Effector CD4-positive, alpha-beta T cell (primary cell): ENCODE measurements at regions not wholly inside any gene's neighbourhood (a gene's known extent, or its start where the extent isn't known, plus 50 kb on each side); places are given as distances from the start of the nearest gene placed in this dataset.

Experiments used
- DNase-seq: peaks from one replicate; pipeline ENCODE4 v3.0.0-alpha.2; 2020

GRCh38 chr11:127106938-127107337 is 106.4 kb upstream of the KIRREL3 start:
- DNase-seq = no peak

GRCh38 chr11:127105593-127106541 is 105.3 kb upstream of the KIRREL3 start:
- no peak for DNase-seq

GRCh38 chr11:127103586-127104388 is 103.2 kb upstream of the KIRREL3 start:
- DNase-seq = no peak

- no peak for DNase-seq
Observed at GRCh38 chr11:127098684-127099083, 98.1 kb upstream of the KIRREL3 start.

GRCh38 chr11:127080735-127081134 is 80.2 kb upstream of the KIRREL3 start:
- no peak for DNase-seq

- DNase-seq = no peak
Observed at GRCh38 chr11:127075758-127076157, 75.2 kb upstream of the KIRREL3 start.

GRCh38 chr11:127074151-127074761 is 73.7 kb upstream of the KIRREL3 start:
- DNase-seq = no peak

GRCh38 chr11:127073621-127074020 is 73.1 kb upstream of the KIRREL3 start:
- no peak for DNase-seq

GRCh38 chr11:127071606-127072005 is 71.0 kb upstream of the KIRREL3 start:
- DNase-seq = no peak

GRCh38 chr11:127070808-127071207 is 70.2 kb upstream of the KIRREL3 start:
- DNase-seq = no peak

- no peak for DNase-seq
Observed at GRCh38 chr11:127066401-127067090, 66.0 kb upstream of the KIRREL3 start.

- DNase-seq = no peak
Observed at GRCh38 chr11:127063241-127063640, 62.7 kb upstream of the KIRREL3 start.

- DNase-seq = no peak
Observed at GRCh38 chr11:127061947-127062346, 61.4 kb upstream of the KIRREL3 start.

GRCh38 chr11:127059750-127060149 is 59.2 kb upstream of the KIRREL3 start:
- DNase-seq = no peak

- no peak for DNase-seq
Observed at GRCh38 chr11:127059286-127059685, 58.7 kb upstream of the KIRREL3 start.

- no peak for DNase-seq
Observed at GRCh38 chr11:127058524-127058923, 58.0 kb upstream of the KIRREL3 start.

GRCh38 chr11:127057126-127057525 is 56.6 kb upstream of the KIRREL3 start:
- no peak for DNase-seq

GRCh38 chr11:127056338-127056971 is 55.9 kb upstream of the KIRREL3 start:
- no peak for DNase-seq

- DNase-seq = no peak
Observed at GRCh38 chr11:127055236-127055635, 54.7 kb upstream of the KIRREL3 start.

GRCh38 chr11:127054153-127054552 is 53.6 kb upstream of the KIRREL3 start:
- DNase-seq = no peak

- no peak for DNase-seq
Observed at GRCh38 chr11:127052404-127052803, 51.8 kb upstream of the KIRREL3 start.
